AML-193 (cell line): ENCODE measurements at regions not wholly inside any gene's neighbourhood (a gene's known extent, or its start where the extent isn't known, plus 50 kb on each side); places are given as distances from the start of the nearest gene placed in this dataset.
"Not testable (repeated sequence)": the region's sequence is repeated elsewhere in the genome, so short reads cannot be mapped to it uniquely, and the experiment has no call there.

ENCODE experiments used
- DNase-seq, 2 experiments: peaks; one replicate each; lab custom pipeline; 2025; lab: John Stamatoyannopoulos, UW

GRCh38 chr1:104309673-104310072 lies 560.0 kb downstream of the AMY1C start:
- no peak for DNase-seq

GRCh38 chr1:104315823-104316222 lies 566.1 kb downstream of the AMY1C start:
- no peak for DNase-seq

GRCh38 chr1:104322131-104322530 lies 572.4 kb downstream of the AMY1C start:
- no peak for DNase-seq

- no peak for DNase-seq
Observed at GRCh38 chr1:104329278-104329677, 579.6 kb downstream of the AMY1C start.

DNA sequence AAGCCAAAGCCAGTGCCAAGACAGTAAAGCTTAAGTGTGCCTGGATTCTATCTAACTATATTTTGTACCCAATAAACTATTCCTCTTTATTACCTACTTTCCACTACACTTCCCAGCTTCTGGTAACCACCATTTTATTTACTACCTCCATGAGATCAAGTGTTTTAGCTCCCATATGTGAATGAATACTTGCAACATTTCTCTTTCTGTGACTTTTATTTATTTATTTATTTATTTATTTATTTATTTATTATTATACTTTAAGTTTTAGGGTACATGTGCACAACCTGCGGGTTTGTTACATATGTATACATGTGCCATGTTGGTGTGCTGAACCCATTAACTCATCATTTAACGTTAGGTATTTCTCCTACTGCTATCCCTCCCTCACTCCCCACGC lies 582.1 kb downstream of the AMY1C start:
- no peak for DNase-seq

GRCh38 chr1:104337927-104338326 lies 588.2 kb downstream of the AMY1C start:
- DNase-seq = not testable (repeated sequence)

GRCh38 chr1:104341944-104342343 lies 592.2 kb downstream of the AMY1C start:
- DNase-seq = no peak

DNA sequence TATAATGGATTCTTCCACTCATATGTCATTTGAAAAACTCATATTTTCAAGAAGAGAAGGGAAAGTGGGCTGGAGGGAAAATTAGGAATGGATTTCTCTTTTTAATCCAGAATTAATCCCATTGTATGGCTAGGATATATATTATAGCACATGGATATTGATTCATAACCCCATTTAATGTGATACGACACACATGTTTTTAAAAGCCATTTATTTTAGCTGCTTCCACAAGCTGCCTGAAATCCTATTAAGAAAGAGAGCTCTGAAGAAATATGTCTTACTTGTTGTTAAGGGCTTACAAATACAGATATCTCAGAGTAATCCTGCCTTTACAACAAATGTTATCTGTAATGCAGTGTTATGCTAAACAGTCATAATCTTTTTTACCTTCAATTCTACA lies 598.6 kb downstream of the AMY1C start:
- DNase-seq = no peak

DNA sequence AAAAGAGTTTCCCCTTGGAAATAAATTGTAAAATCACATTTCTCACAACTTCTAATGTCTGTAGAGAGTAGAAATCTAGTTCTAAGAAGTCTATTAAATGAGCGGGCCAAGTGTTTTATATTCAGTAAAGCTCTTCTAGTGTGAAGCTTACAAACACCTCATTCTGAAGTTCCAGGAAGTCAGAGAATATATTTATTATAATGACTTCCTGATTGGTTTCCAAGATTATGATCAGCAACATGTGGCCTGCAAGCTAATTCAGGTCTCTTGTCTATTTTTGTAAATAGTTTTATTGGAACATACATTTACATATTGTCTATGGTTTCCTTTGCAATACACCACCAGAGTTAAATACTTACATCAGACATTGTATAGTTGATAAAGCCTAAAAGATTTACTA lies 603.9 kb downstream of the AMY1C start:
- no peak for DNase-seq

DNA sequence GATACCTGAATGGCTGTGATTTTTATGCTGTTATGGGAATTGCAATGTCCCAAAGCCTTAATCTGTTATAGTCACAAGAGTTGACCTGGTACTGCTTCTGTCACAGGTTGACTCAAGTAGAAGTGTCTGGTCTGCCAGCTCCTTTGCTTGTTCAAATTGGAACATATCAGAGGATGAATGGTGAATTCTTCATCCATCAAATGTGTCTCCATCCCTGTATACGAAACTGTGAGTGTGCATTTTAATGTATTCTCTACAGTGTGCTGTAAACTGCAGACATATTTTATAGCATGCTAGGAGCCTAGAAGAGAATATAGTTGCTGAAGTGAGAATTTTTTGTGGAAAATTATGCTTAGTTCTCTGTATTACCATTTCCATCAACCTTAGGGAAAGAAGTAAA lies 608.4 kb downstream of the AMY1C start:
- DNase-seq = no peak

DNA sequence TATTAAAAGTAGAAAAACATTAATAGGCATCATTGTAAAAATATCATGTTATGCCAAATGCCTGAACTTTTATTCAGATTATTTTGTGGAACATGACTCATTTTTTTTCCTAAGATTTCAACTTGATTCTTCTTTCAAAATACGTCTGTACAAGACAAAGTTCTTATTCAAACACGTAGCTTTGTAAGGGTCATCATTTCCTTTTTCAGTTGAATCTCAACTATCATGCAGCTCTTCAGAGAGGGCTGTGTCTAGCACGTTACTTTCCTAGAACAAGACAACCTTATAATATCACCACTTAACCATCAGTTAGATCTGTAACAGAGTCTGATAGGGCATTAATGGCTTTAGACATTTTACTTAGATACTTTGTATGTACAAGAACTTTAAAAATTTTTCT lies 608.9 kb downstream of the AMY1C start:
- DNase-seq = no peak

- DNase-seq = no peak
Observed at GRCh38 chr1:104378414-104378813, 628.7 kb downstream of the AMY1C start.

- no peak for DNase-seq
Observed at GRCh38 chr1:104380003-104380402, 630.3 kb downstream of the AMY1C start.

- no peak for DNase-seq
Observed at GRCh38 chr1:104387716-104388508, 638.2 kb downstream of the AMY1C start.

- DNase-seq = no peak
Observed at GRCh38 chr1:104392552-104392951, 642.9 kb downstream of the AMY1C start.

GRCh38 chr1:104402178-104402577 lies 652.5 kb downstream of the AMY1C start:
- no peak for DNase-seq

DNA sequence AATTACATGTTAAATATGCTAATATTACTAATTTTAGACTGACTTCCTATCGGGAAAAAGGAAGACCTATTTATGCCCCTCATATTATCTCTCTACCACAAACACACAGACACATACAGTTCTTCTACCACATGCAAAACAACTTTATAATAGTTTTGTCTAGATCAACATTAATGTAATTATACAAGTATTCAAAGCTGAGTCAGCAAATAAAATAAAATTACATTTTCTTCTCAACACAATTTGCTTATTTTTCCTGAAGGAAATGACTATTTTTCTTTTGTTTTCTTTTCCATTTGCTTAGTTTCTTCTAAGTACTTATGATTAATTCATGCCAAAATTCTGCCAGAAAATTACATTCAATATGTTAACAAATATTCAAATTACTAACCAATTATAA lies 654.2 kb downstream of the AMY1C start:
- DNase-seq = no peak

DNA sequence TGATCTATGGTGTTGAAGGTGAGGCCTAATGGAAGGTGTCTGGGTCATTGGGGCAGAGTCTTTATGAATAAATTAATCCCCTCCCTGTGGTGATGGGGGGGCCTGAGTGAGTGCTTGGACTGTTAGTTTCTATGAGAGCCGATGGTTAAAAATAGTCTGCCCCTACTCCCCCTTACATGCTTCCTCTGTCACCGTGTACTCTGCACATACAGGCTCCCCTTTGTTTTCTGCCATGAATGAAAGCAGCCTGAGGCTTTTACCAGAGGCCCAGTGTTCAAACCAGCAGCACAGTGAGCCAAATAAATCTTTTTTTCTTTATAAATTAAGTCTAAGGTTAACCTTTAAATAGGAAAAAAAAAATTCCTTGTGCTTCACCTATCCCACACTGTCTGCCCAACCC lies 657.0 kb downstream of the AMY1C start:
- DNase-seq = no peak

DNA sequence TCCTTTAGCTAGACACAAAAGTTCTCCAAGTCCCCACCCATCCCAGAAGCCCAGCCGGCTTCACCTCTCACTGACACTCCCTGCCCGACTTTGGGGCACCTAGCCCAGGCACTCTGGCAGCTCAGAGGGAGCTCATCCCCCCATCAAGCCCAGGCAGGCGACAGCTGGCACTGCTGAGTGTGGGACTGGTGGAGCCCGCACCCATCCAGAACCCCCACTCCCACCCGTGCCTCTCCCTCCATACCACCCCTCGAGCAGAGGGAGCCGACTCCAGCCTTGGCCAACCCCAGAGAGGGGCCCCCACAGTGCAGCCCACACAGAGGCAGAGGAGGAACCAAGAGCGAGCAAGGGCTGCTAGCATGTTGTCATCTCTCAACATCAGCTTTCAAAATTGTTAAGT lies 658.6 kb downstream of the AMY1C start:
- DNase-seq = no peak

- no peak for DNase-seq
Observed at GRCh38 chr1:104435255-104435654, 685.6 kb downstream of the AMY1C start.

DNA sequence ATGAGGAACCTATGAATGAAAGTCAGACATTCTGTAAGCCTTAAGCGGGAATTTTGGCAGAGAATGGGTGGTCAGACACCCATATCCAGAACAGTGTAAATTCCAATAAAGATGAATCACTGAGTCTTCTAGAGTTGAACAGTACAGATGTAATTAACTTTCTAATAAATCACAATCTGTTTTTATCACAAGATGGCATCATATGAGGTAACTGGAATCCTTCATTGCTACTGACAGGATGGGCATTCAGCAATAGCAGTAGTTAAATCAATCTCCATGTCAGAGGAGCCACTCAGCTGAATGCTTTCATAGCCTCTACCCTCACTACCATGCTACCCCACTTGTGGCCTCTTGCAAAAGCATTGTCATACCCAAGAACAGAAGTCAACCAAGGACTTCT lies 690.3 kb downstream of the AMY1C start:
- no peak for DNase-seq

DNA sequence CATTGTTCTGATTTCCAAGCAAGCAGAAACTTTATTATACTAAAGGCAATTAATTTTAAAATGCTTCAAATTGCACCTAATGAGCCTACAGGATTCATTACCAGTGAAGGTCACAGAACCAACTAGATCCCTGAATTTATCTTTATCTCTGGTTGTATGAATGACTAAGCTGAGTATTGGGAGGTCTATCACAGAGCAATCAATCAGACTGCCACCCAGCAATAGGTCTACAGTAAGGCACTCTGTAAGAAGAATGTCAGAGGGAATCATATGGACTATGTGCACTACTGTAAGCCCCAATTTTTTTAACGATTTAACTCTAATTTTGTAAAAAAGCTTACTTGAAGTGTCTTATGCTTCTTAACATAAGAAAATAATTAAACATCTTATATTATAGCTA lies 707.0 kb downstream of the AMY1C start:
- no peak for DNase-seq

DNA sequence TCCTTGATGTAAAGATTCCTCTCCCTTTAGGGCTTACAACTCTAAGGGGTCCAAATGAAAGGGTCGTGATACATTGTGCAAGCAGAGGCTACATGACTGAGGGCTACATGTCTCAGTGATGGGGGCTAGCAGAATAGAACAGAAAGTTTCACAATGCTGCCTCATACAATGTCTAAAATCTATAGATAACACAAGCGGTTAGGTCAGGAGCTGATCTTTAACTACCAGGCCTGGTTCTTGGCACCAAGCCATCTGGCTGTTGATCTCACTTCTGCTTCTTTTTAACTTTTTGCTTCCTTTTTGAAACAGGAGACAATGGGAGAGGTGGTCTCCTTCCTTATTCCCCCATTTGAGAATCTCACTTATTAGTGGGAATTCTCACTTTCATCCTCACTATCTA lies 710.2 kb downstream of the AMY1C start:
- no peak for DNase-seq

DNA sequence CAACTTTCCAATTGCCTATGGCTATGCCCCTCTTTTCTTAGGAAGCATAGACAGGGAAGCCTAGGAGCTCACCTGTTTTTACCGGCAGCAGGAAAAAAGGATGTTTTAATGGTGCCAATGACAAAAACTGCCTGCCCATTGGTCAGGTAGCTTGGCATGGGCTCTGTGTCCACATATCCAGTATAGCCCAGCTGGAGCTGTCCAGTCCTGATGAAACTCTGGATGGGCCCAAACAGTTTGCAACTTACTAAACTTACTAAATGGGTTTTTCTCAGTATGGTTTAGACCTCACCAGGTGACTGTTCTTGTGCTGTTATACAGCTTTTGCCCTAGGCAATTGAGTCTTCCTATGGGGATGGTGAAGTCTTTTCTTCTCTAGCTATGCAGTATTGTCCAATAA lies 711.2 kb downstream of the AMY1C start:
- DNase-seq = no peak
